NCI-H1048 (cell line): ENCODE measurements at regions not wholly inside any gene's neighbourhood (a gene's known extent, or its start where the extent isn't known, plus 50 kb on each side); places are given as distances from the start of the nearest gene placed in this dataset.
"Not testable (repeated sequence)": the region's sequence is repeated elsewhere in the genome, so short reads cannot be mapped to it uniquely, and the experiment has no call there.

Experiments used
- DNase-seq: peaks from one replicate; lab custom pipeline; 2025; lab: John Stamatoyannopoulos, UW

GRCh38 chr5:108530706-108531105 lies 148.8 kb upstream of the FBXL17 start:
- DNase-seq: no peak

DNA sequence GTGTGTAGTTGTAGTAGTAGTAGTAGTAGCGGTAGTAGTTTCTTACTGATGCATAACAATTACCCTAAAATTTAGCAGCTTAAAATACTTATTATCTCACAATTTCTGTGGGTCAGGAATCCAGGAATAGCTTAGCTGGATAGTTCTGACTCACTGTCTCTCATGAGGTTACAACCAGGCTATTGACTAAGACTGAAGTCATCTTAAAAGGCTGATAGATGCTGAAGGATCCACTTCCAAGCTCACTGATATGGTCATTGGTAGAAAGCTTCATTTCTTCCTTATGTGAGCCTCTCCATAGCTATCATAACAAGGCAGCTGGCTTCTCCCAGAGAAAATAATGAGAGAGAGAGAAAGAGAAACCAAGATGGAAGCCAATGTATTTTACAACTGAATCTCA lies 147.5 kb upstream of the FBXL17 start:
- no peak for DNase-seq

GRCh38 chr5:108528655-108529054 lies 146.8 kb upstream of the FBXL17 start:
- no peak for DNase-seq

- DNase-seq: no peak
Measured at GRCh38 chr5:108524564-108524963, 142.7 kb upstream of the FBXL17 start.

- no peak for DNase-seq
Measured at GRCh38 chr5:108523360-108523759, 141.5 kb upstream of the FBXL17 start.

DNA sequence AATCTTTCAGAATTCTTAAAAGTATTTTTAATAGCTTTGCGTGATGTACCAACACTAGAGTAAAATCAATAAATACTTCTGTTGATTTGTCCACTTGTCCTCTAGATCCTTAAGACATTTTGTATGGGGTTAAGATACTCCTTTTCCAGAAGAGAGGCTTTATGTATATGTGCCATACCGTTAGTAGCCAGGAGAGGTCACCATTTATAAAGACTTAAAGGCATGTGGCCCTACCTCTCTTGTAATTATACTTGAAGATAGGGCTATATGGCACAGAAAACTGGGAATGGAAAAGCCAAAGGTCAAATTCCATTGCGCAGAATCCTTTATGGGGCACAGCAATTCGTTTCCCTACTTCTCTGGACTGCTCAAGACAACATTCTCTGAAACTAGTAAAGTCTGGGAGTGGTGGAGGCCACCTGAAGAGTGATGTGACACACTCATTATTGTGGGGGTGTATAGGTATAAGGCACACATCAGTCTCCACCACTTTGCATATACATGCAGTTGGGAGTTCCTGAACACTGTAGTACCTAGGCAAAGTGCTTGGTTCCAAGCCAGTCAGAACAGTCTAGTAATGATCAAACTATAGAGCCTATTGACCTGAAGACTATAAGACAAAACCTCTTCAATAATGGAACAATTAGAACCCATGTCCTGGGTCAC lies 140.1 kb upstream of the FBXL17 start:
- DNase-seq: peak; percentile 22

DNA sequence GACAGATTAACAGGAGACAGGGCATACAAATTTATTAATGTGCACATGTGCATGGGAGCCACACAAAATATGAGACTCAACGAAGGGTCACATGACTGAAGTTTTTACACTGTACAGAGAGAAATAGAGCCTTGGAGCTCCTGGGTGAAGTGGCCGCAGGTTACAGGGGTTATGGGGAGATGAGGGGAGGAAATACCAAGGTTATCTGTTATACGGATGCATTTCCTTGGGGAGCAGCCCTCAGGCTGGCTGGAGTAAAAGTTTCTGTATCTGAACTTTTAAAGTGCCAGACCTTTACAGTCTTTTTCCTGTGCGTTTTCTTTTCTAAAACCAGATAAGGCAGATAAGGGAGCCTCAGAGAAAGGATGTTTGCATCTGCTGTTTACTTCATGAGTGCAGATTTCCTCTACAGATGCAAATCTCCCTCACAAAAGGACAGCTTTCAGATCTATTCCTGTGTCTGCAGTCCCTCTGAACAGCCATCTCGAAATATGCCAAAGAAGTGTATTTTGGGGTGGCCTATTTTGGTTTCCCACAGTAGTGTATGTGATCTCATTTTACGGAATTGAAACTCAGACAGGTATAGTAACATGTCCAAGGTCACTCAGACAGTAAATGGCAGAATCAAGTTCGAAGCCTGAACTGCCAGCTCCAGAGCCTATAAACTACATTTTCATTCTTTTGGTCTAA lies 139.3 kb upstream of the FBXL17 start:
- DNase-seq: no peak

GRCh38 chr5:108516785-108517184 lies 134.9 kb upstream of the FBXL17 start:
- no peak for DNase-seq

GRCh38 chr5:108515517-108516105 lies 133.7 kb upstream of the FBXL17 start:
- DNase-seq: no peak

GRCh38 chr5:108508979-108509378 lies 127.1 kb upstream of the FBXL17 start:
- no peak for DNase-seq

GRCh38 chr5:108507631-108508030 lies 125.7 kb upstream of the FBXL17 start:
- DNase-seq: no peak

DNA sequence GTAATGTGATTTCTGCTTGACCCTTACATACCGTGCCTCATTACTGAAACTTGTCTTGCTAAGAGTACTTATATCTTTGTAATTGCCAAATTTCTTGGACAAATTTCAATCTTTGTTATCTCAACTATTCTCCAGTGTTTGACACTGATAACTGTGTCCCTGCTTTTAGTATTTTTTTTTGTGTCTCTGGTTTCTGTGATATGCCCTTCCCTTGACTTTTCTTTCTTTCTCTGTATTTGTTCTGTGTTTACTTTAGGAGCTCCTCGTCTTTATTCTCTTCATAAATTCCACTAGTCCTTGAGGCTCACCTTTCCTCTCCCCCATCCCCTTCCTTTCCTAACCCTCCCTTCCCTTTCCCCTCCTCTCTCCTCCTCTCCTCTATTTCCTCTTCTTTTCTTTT lies 123.7 kb upstream of the FBXL17 start:
- no peak for DNase-seq

- no peak for DNase-seq
Measured at GRCh38 chr5:108504974-108505373, 123.1 kb upstream of the FBXL17 start.

GRCh38 chr5:108503986-108504385 lies 122.1 kb upstream of the FBXL17 start:
- DNase-seq: no peak

- DNase-seq: not testable (repeated sequence)
Measured at GRCh38 chr5:108495615-108496014, 113.7 kb upstream of the FBXL17 start.

DNA sequence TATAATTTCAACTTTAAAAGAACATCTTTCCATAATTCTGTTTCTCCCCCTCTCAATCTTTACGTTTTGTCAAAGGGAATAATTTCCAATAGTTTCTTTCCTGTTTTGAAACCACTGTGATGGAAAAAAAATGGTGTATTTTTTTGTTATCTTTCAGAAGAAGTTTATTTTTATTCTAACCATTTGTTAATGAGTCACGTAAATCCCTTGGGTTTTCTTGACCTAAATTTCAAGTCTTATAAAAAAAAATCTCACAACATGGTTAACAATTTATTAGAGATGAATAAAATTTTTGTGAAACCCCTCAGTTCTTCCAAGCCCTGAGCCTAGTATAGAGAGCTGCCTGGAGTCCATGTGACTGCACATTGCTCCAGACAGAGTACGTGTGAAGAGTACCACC lies 106.1 kb upstream of the FBXL17 start:
- no peak for DNase-seq

- DNase-seq: no peak
Measured at GRCh38 chr5:108484035-108484434, 102.1 kb upstream of the FBXL17 start.

DNA sequence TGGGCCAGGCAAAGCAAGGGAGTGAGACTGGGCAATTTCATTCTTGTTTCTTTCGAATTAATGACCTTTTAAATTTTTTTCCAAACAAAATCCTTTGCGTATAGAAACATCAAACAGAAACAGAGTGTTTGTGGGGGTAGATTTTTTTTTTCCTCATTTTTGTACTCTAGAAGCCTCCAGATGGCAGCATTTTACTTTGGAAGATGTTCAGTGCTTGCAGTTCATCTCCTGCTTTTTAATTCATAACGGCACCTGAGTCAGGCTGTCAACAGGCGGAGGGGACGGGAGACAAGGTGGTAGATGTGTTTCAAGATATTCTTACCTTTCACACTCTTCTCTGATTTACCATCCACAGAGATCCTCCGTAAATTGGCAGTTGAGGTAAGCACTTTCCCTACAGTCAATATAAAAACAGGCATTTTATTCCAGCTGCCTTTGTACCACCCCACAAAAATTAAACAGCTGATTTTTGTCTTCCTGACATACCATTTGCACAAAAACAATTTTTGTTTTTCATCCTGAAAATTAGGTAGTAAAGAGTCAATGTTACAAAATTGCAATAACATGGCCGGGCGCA lies 99.5 kb upstream of the FBXL17 start:
- no peak for DNase-seq

DNA sequence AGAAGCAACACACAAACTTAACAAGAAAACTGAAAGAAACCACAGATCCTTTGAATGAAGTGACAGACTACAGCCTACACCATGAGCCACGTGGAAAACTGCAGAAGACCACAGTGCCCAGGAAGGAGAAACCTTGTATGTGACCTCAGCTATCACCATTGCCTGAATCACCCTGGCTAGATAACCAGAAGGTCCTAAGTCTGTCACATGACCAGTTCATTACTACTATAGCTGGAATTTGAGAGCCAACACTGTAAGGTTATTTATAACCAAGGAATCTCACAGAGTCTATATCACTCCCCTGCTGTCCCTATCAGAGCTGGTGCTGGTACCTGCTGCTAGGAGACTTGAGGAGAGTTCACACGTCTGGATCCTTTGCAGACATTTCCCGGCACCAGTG lies 90.3 kb upstream of the FBXL17 start:
- no peak for DNase-seq

GRCh38 chr5:108467563-108467962 lies 85.7 kb upstream of the FBXL17 start:
- DNase-seq: no peak

DNA sequence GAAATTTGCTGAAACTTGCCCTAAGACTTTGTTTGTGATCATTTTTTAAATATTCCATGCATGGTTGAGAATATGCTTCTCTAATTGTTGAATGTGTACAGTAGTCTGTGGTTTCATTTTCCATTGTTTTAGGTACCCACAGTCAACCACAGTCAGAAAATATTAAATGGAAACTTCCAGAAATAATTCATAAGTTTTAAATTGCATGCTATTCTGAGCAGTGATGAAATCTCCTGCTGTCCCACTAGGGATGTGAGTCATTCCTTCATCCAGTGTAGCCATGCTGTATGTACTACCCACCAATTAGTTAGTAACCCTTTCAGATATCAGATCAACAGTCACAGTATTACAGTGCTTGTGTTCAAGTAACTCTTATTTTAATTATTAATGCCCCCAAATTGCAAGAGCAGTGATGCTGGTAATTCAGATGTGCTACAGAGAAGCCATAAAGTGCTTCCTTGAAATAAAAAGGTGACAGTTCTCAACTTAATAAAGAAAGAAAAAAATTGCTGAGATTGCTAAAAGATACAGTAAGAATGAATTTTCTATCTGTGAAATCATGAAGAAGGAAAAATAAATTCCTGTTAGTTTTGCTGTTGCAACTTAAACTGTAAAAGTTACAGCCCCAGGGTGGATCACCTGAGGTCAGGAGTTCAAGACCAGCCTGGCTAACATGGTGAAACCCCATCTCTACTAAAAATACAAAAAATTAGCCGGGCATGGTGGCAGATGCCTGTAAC lies 79.9 kb upstream of the FBXL17 start:
- DNase-seq: no peak

DNA sequence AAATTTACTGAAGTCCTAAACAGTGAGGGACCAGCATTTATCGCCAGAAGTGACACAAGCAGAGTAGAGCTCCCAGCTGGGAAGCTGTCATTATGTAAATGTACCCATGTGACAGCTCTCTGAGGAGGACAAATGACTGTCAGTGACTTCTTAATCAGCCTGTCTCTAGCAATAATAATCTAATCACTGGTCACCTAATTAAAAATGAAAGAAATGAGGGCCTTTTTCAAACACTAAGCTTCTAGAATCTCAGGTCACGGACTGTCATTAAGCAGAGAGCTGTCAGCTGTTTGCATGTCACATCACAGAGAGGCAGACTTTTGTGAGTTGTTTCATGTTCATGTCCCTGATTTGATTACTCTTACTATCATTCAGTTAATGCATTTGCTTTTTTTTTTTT lies 77.9 kb upstream of the FBXL17 start:
- DNase-seq: no peak

- DNase-seq: no peak
Measured at GRCh38 chr5:108451269-108451668, 69.4 kb upstream of the FBXL17 start.
